K562 (cell line): ENCODE measurements at regions not wholly inside any gene's neighbourhood (a gene's known extent, or its start where the extent isn't known, plus 50 kb on each side); places are given as distances from the start of the nearest gene placed in this dataset.

ENCODE experiments used
- ATAC-seq: fragments of 200-7000 bp; cut with Tn5 transposase; 3 replicates; pipeline ENCODE4 v1.9.1; 2020; ENCODE audit warnings: moderate library complexity
- BruUV-seq: library from RNA; stranded (reverse); fragments of 400-500 nt; replicated peaks from 2 replicates; lab custom pipeline; 2021; lab: Mats Ljungman, UMichigan
- CTCF ChIA-PET: fragments of 300-600 bp; formaldehyde crosslinking; extraction: SDS; loops from one replicate; lab custom pipeline; 2021; ENCODE audit warnings: low intra/inter-chr PET ratio; lab: Yijun Ruan, JAX
- POLR2A ChIA-PET: fragments of 300-600, 350-650 bp; sonication (Branson Sonifier 250); formaldehyde crosslinking; extraction: SDS; loops from one replicate; lab custom pipeline; 2021; ENCODE audit warnings: antibody characterized with exemption, inconsistent platforms; lab: Yijun Ruan, JAX
- DNase-seq, 4 experiments: peaks; one replicate each; pipeline versions ENCODE4 v3.0.0 to v3.0.0-alpha.2; 2011 to 2018; ENCODE audit warnings: low spot score in 3 of 4, mixed read lengths in 3 of 4; ENCODE audit errors: extremely low read depth in 1 of 4
- FAIRE-seq: peaks from 2 replicates; lab custom pipeline; 2011; peaks lifted over from hg19 to GRCh38; lab: Jason Lieb, UNC
- H2AFZ ChIP-seq: 2 replicates; pipeline ENCODE4 v1.6.0; 2011; ENCODE audit warnings: low read depth, low read length, control low read depth, inconsistent platforms
- H3K27ac ChIP-seq: fragments of 200-600 bp; 3 replicates; pipeline ENCODE4 v1.8.0; 2011; ENCODE audit warnings: low read depth, mild to moderate bottlenecking, control low read depth, inconsistent platforms, low read length, moderate library complexity, mixed read lengths; ENCODE audit errors: extremely low read depth
- H3K27me3 ChIP-seq, 2 experiments: fragments of 300-600 bp in 1 of 2; 2 replicates in 1 of 2; 3 replicates in 1 of 2; pipeline versions ENCODE4 v1.6.0 to v1.8.0; 2011; ENCODE audit warnings: inconsistent platforms in 2 of 2, low read length in 2 of 2, mild to moderate bottlenecking in 1 of 2, mixed read lengths in 1 of 2, moderate library complexity in 1 of 2; ENCODE audit not compliant: control insufficient read depth in 2 of 2, insufficient read depth in 2 of 2
- H3K36me3 ChIP-seq: fragments of 300-600 bp; 3 replicates; pipeline ENCODE4 v1.8.0; 2011; ENCODE audit warnings: mild to moderate bottlenecking, low read length, inconsistent platforms; ENCODE audit not compliant: control insufficient read depth, insufficient read depth
- H3K4me1 ChIP-seq, 2 experiments: fragments of 200-600 bp in 1 of 2; replicated peaks in 1 of 2; 2 replicates in 1 of 2; 3 replicates in 1 of 2; pipeline versions ENCODE4 v1.5.1 to v1.8.0; 2011; ENCODE audit warnings: inconsistent platforms in 2 of 2, low read length in 2 of 2, mild to moderate bottlenecking in 1 of 2, mixed read lengths in 1 of 2, moderate library complexity in 1 of 2; ENCODE audit not compliant: control insufficient read depth in 2 of 2, insufficient read depth in 2 of 2
- H3K4me2 ChIP-seq: 2 replicates; pipeline ENCODE4 v1.6.1; 2011; ENCODE audit warnings: low read length, control low read depth, inconsistent platforms, mixed read lengths; ENCODE audit not compliant: insufficient read depth
- H3K4me3 ChIP-seq: fragments of 200-600 bp; sonication (generic), shearing (Covaris generic); 2 replicates; pipeline ENCODE4 v1.5.1; 2016; ENCODE audit warnings: control low read depth, inconsistent platforms
- H3K79me2 ChIP-seq: fragments of 200-600 bp; 3 replicates; pipeline ENCODE4 v1.8.0; 2011; ENCODE audit warnings: low read length, inconsistent platforms; ENCODE audit not compliant: control insufficient read depth, insufficient read depth
- H3K9ac ChIP-seq, 2 experiments: 2 replicates each; pipeline versions ENCODE4 v1.6.0 to v1.6.1; 2011; ENCODE audit warnings: low read depth in 2 of 2, low read length in 2 of 2, control low read depth in 1 of 2, inconsistent platforms in 1 of 2, mild to moderate bottlenecking in 1 of 2, mixed read lengths in 1 of 2; ENCODE audit not compliant: insufficient read depth in 1 of 2
- H3K9me1 ChIP-seq: one replicate; pipeline ENCODE4 v1.6.0; 2011; ENCODE audit warnings: inconsistent platforms, mild to moderate bottlenecking, low read length, moderate library complexity; ENCODE audit not compliant: control insufficient read depth, insufficient read depth
- H3K9me3 ChIP-seq: replicated peaks from 2 replicates; pipeline ENCODE4 v1.5.1; 2011; ENCODE audit warnings: low read depth, low read length, inconsistent platforms; ENCODE audit not compliant: control insufficient read depth, insufficient read depth
- H4K20me1 ChIP-seq: replicated peaks from 2 replicates; pipeline ENCODE4 v1.6.1; 2011; ENCODE audit warnings: low read length, inconsistent platforms, mixed read lengths; ENCODE audit not compliant: control insufficient read depth, insufficient read depth
- RAD21 ChIP-seq, 2 experiments: fragments of 250-450 bp in 1 of 2; fragments of 450-650 bp in 1 of 2; sonication (Bioruptor Pico) in 1 of 2; formaldehyde crosslinking in 1 of 2; IDR thresholded peaks in 1 of 2; conservative IDR thresholded peaks in 1 of 2; 2 replicates each; pipeline versions ENCODE4 v1.4.0 to v1.8.0; 2020 to 2022; ENCODE audit warnings: mild to moderate bottlenecking in 2 of 2, moderate library complexity in 1 of 2
- SMC3 ChIP-seq: conservative IDR thresholded peaks from 2 replicates; pipeline ENCODE4 v1.6.1; 2011; ENCODE audit warnings: low read depth, low read length, improper control_type of control experiment; ENCODE audit not compliant: insufficient read depth
- ZNF23 ChIP-seq: fragments of 250-450 bp; sonication (Bioruptor Pico); IDR thresholded peaks from 2 replicates; pipeline ENCODE4 v1.4.0; 2020; ENCODE audit warnings: mild to moderate bottlenecking
- WGBS: fragments of 100-300 bp; shearing (Covaris generic); methylation state at CpG from one replicate; pipeline ENCODE4 v1.1.6; 2016; ENCODE audit warnings: low coverage, mixed read lengths; ENCODE audit not compliant: insufficient coverage; ENCODE audit errors: missing lambda C conversion rate; 5-methylcytosine and 5-hydroxymethylcytosine counted together
- in situ Hi-C: fragments of 300-500 bp; cut with MboI; formaldehyde crosslinking; loops from 4 replicates; pipeline ENCODE4 v1.15.0; 2018; ENCODE audit warnings: inconsistent platforms, mixed read lengths
- intact Hi-C: fragments of 100-400 bp; cut with micrococcal nuclease; formaldehyde crosslinking; loops from 2 replicates; pipeline ENCODE4 v1.14.2; 2022
- TF ChIP-seq, protein P1 (sequence below): fragments of 250-450 bp; sonication (Bioruptor Pico); IDR thresholded peaks from 2 replicates; pipeline ENCODE4 v1.4.0; 2020; ENCODE audit warnings: mild to moderate bottlenecking, moderate library complexity
- TF ChIP-seq, protein P2 (sequence below): fragments of 200-800 bp; sonication (Bioruptor generic); IDR thresholded peaks from 2 replicates; pipeline ENCODE4 v1.6.1; 2016; ENCODE audit warnings: missing genetic modification characterization, missing compliant biosample characterization
- TF ChIP-seq, protein P3 (sequence below), 3 experiments: IDR thresholded peaks in 2 of 3; conservative IDR thresholded peaks in 1 of 3; 2 replicates each; pipeline ENCODE4 v1.5.1; 2011 to 2012; ENCODE audit warnings: low read length in 3 of 3, mild to moderate bottlenecking in 3 of 3, control low read depth in 2 of 3, improper control_type of control experiment in 1 of 3, inconsistent platforms in 1 of 3, low read depth in 1 of 3, mixed read lengths in 1 of 3, moderate library complexity in 1 of 3; ENCODE audit not compliant: insufficient read depth in 2 of 3
- TF ChIP-seq, protein P4 (sequence below): fragments of 250-450 bp; sonication (Bioruptor Pico); IDR thresholded peaks from 2 replicates; pipeline ENCODE4 v1.8.0; 2022; ENCODE audit warnings: moderate library complexity, mild to moderate bottlenecking, inconsistent platforms

DNA sequence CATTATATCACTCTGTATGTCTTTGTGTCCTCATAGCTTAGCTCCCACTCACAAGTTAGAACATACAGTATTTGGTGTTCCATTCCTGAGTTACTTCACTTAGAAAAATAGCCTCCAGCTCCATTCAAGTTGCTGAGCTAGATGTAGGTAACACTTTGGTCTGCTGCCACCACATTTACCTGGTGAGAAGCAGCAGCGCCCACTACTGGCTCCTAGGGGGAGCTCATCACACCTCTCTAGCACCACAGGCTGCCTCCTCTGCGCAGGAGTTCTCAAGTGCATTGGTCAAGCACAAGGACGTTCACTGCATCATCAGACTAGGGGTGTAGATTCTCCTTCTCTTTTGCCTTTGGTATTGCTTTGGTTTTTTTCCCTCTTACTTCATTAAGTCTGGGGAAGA lies 530.9 kb upstream of the AUTS2 start:
- POLR2A ChIA-PET: no interaction called here
- H3K9ac ChIP-seq: no peak overlapping the region
- no peak overlapping the region for H3K4me3 ChIP-seq
- no peaks in the 10 kb centered on the region for H3K4me1 ChIP-seq
- H3K4me2 ChIP-seq: no peak overlapping the region
- DNase-seq (peak; percentile 14 to 43 (median 22)), FAIRE-seq (peak; percentile 72)
- no TSS peak for BruUV-seq
- no peaks in the 10 kb centered on the region for H3K9me1 ChIP-seq
- no peaks in the 10 kb centered on the region for H3K27me3 ChIP-seq
- no peaks in the 10 kb centered on the region for H3K9me3 ChIP-seq
- no peak overlapping the region for H3K27ac ChIP-seq
- intact Hi-C loops: no loop called here
- H3K79me2 ChIP-seq: no peaks in the 10 kb centered on the region
- TF ChIP-seq, protein P1, sequence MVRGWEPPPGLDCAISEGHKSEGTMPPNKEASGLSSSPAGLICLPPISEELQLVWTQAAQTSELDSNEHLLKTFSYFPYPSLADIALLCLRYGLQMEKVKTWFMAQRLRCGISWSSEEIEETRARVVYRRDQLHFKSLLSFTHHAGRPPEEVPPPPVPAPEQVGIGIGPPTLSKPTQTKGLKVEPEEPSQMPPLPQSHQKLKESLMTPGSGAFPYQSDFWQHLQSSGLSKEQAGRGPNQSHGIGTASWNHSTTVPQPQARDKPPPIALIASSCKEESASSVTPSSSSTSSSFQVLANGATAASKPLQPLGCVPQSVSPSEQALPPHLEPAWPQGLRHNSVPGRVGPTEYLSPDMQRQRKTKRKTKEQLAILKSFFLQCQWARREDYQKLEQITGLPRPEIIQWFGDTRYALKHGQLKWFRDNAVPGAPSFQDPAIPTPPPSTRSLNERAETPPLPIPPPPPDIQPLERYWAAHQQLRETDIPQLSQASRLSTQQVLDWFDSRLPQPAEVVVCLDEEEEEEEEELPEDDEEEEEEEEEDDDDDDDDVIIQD (CRISPR knock-in tag): no peak
- TF ChIP-seq ZNF23 (no peak), SMC3 (0 out of 2 replicates have a peak, but pooled peaks have one; percentile 27), RAD21 (CRISPR knock-in tag; conservative IDR thresholded peaks at IDR 0.05 in 1 of 2, IDR thresholded peaks at IDR 0.05 in 1 of 2) (0 out of 4 replicates have a peak, but pooled peaks of 1 of the 2 experiments have one; percentile 11)
- TF ChIP-seq, protein P2, sequence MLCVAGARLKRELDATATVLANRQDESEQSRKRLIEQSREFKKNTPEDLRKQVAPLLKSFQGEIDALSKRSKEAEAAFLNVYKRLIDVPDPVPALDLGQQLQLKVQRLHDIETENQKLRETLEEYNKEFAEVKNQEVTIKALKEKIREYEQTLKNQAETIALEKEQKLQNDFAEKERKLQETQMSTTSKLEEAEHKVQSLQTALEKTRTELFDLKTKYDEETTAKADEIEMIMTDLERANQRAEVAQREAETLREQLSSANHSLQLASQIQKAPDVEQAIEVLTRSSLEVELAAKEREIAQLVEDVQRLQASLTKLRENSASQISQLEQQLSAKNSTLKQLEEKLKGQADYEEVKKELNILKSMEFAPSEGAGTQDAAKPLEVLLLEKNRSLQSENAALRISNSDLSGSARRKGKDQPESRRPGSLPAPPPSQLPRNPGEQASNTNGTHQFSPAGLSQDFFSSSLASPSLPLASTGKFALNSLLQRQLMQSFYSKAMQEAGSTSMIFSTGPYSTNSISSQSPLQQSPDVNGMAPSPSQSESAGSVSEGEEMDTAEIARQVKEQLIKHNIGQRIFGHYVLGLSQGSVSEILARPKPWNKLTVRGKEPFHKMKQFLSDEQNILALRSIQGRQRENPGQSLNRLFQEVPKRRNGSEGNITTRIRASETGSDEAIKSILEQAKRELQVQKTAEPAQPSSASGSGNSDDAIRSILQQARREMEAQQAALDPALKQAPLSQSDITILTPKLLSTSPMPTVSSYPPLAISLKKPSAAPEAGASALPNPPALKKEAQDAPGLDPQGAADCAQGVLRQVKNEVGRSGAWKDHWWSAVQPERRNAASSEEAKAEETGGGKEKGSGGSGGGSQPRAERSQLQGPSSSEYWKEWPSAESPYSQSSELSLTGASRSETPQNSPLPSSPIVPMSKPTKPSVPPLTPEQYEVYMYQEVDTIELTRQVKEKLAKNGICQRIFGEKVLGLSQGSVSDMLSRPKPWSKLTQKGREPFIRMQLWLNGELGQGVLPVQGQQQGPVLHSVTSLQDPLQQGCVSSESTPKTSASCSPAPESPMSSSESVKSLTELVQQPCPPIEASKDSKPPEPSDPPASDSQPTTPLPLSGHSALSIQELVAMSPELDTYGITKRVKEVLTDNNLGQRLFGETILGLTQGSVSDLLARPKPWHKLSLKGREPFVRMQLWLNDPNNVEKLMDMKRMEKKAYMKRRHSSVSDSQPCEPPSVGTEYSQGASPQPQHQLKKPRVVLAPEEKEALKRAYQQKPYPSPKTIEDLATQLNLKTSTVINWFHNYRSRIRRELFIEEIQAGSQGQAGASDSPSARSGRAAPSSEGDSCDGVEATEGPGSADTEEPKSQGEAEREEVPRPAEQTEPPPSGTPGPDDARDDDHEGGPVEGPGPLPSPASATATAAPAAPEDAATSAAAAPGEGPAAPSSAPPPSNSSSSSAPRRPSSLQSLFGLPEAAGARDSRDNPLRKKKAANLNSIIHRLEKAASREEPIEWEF (CRISPR knock-in tag): no peak
- TF ChIP-seq, protein P3, sequence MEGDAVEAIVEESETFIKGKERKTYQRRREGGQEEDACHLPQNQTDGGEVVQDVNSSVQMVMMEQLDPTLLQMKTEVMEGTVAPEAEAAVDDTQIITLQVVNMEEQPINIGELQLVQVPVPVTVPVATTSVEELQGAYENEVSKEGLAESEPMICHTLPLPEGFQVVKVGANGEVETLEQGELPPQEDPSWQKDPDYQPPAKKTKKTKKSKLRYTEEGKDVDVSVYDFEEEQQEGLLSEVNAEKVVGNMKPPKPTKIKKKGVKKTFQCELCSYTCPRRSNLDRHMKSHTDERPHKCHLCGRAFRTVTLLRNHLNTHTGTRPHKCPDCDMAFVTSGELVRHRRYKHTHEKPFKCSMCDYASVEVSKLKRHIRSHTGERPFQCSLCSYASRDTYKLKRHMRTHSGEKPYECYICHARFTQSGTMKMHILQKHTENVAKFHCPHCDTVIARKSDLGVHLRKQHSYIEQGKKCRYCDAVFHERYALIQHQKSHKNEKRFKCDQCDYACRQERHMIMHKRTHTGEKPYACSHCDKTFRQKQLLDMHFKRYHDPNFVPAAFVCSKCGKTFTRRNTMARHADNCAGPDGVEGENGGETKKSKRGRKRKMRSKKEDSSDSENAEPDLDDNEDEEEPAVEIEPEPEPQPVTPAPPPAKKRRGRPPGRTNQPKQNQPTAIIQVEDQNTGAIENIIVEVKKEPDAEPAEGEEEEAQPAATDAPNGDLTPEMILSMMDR (IDR thresholded peaks at IDR 0.05 in 2 of 3, conservative IDR thresholded peaks at IDR 0.05 in 1 of 3; ENCODE audit: insufficient read depth in 2 of 3, low read depth in 1 of 3, low read length in 3 of 3): peak; percentile 52 to 59 (median 58)
- TF ChIP-seq, protein P4, sequence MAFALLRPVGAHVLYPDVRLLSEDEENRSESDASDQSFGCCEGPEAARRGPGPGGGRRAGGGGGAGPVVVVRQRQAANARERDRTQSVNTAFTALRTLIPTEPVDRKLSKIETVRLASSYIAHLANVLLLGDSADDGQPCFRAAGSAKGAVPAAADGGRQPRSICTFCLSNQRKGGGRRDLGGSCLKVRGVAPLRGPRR (CRISPR knock-in tag): no peak
- TF ChIP-seq, all 486 proteins: peak for 3
- peak; percentile 83 for ATAC-seq
- Histone ChIP-seq H4K20me1 (no peaks in the 10 kb centered on the region), H2AFZ (no peak overlapping the region), H3K36me3 (no peaks in the 10 kb centered on the region)
- CTCF ChIA-PET: no interaction called here
- WGBS: 0% methylated on average over 3 of the region's 3 CpGs
- in situ Hi-C loops: no loop called here
